K562 (cell line): ENCODE measurements at regions not wholly inside any gene's neighbourhood (a gene's known extent, or its start where the extent isn't known, plus 50 kb on each side); places are given as distances from the start of the nearest gene placed in this dataset.
A peak's percentile ranks its signal among the peaks of the same experiment; 100 is the strongest.

Experiments used
- ATAC-seq: fragments of 200-7000 bp; cut with Tn5 transposase; 3 replicates; pipeline ENCODE4 v1.9.1; 2020; ENCODE audit warnings: moderate library complexity
- BruUV-seq: library from RNA; stranded (reverse); fragments of 400-500 nt; replicated peaks from 2 replicates; lab custom pipeline; 2021; lab: Mats Ljungman, UMichigan
- CTCF ChIA-PET: fragments of 300-600 bp; formaldehyde crosslinking; extraction: SDS; loops from one replicate; lab custom pipeline; 2021; ENCODE audit warnings: low intra/inter-chr PET ratio; lab: Yijun Ruan, JAX
- POLR2A ChIA-PET: fragments of 300-600, 350-650 bp; sonication (Branson Sonifier 250); formaldehyde crosslinking; extraction: SDS; loops from one replicate; lab custom pipeline; 2021; ENCODE audit warnings: antibody characterized with exemption, inconsistent platforms; lab: Yijun Ruan, JAX
- DNase-seq, 4 experiments: peaks; one replicate each; pipeline versions ENCODE4 v3.0.0 to v3.0.0-alpha.2; 2011 to 2018; ENCODE audit warnings: low spot score in 3 of 4, mixed read lengths in 3 of 4; ENCODE audit errors: extremely low read depth in 1 of 4
- FAIRE-seq: peaks from 2 replicates; lab custom pipeline; 2011; peaks lifted over from hg19 to GRCh38; lab: Jason Lieb, UNC
- H2AFZ ChIP-seq: 2 replicates; pipeline ENCODE4 v1.6.0; 2011; ENCODE audit warnings: low read depth, low read length, control low read depth, inconsistent platforms
- H3K27ac ChIP-seq: fragments of 200-600 bp; 3 replicates; pipeline ENCODE4 v1.8.0; 2011; ENCODE audit warnings: low read depth, mild to moderate bottlenecking, control low read depth, inconsistent platforms, low read length, moderate library complexity, mixed read lengths; ENCODE audit errors: extremely low read depth
- H3K27me3 ChIP-seq, 2 experiments: fragments of 300-600 bp in 1 of 2; 2 replicates in 1 of 2; 3 replicates in 1 of 2; pipeline versions ENCODE4 v1.6.0 to v1.8.0; 2011; ENCODE audit warnings: inconsistent platforms in 2 of 2, low read length in 2 of 2, mild to moderate bottlenecking in 1 of 2, mixed read lengths in 1 of 2, moderate library complexity in 1 of 2; ENCODE audit not compliant: control insufficient read depth in 2 of 2, insufficient read depth in 2 of 2
- H3K36me3 ChIP-seq: fragments of 300-600 bp; 3 replicates; pipeline ENCODE4 v1.8.0; 2011; ENCODE audit warnings: mild to moderate bottlenecking, low read length, inconsistent platforms; ENCODE audit not compliant: control insufficient read depth, insufficient read depth
- H3K4me1 ChIP-seq, 2 experiments: fragments of 200-600 bp in 1 of 2; replicated peaks in 1 of 2; 2 replicates in 1 of 2; 3 replicates in 1 of 2; pipeline versions ENCODE4 v1.5.1 to v1.8.0; 2011; ENCODE audit warnings: inconsistent platforms in 2 of 2, low read length in 2 of 2, mild to moderate bottlenecking in 1 of 2, mixed read lengths in 1 of 2, moderate library complexity in 1 of 2; ENCODE audit not compliant: control insufficient read depth in 2 of 2, insufficient read depth in 2 of 2
- H3K4me2 ChIP-seq: 2 replicates; pipeline ENCODE4 v1.6.1; 2011; ENCODE audit warnings: low read length, control low read depth, inconsistent platforms, mixed read lengths; ENCODE audit not compliant: insufficient read depth
- H3K4me3 ChIP-seq: fragments of 200-600 bp; sonication (generic), shearing (Covaris generic); 2 replicates; pipeline ENCODE4 v1.5.1; 2016; ENCODE audit warnings: control low read depth, inconsistent platforms
- H3K79me2 ChIP-seq: fragments of 200-600 bp; 3 replicates; pipeline ENCODE4 v1.8.0; 2011; ENCODE audit warnings: low read length, inconsistent platforms; ENCODE audit not compliant: control insufficient read depth, insufficient read depth
- H3K9ac ChIP-seq, 2 experiments: 2 replicates each; pipeline versions ENCODE4 v1.6.0 to v1.6.1; 2011; ENCODE audit warnings: low read depth in 2 of 2, low read length in 2 of 2, control low read depth in 1 of 2, inconsistent platforms in 1 of 2, mild to moderate bottlenecking in 1 of 2, mixed read lengths in 1 of 2; ENCODE audit not compliant: insufficient read depth in 1 of 2
- H3K9me1 ChIP-seq: one replicate; pipeline ENCODE4 v1.6.0; 2011; ENCODE audit warnings: inconsistent platforms, mild to moderate bottlenecking, low read length, moderate library complexity; ENCODE audit not compliant: control insufficient read depth, insufficient read depth
- H3K9me3 ChIP-seq: replicated peaks from 2 replicates; pipeline ENCODE4 v1.5.1; 2011; ENCODE audit warnings: low read depth, low read length, inconsistent platforms; ENCODE audit not compliant: control insufficient read depth, insufficient read depth
- H4K20me1 ChIP-seq: replicated peaks from 2 replicates; pipeline ENCODE4 v1.6.1; 2011; ENCODE audit warnings: low read length, inconsistent platforms, mixed read lengths; ENCODE audit not compliant: control insufficient read depth, insufficient read depth
- ATF7 ChIP-seq: fragments of 450-650 bp; IDR thresholded peaks from 2 replicates; pipeline ENCODE4 v1.7.1; 2014; ENCODE audit warnings: mild to moderate bottlenecking, moderate library complexity
- BRD9 ChIP-seq: fragments of 450-650 bp; IDR thresholded peaks from 2 replicates; pipeline ENCODE4 v1.6.1; 2018; ENCODE audit warnings: low read depth; ENCODE audit not compliant: partially characterized antibody
- CEBPG ChIP-seq, 3 experiments: fragments of 200-800 bp in 1 of 3; sonication (Bioruptor generic) in 1 of 3; sonication (generic) in 1 of 3; formaldehyde crosslinking in 1 of 3; IDR thresholded peaks in 2 of 3; conservative IDR thresholded peaks in 1 of 3; 2 replicates each; pipeline versions ENCODE4 v1.6.1 to v1.8.0; 2016 to 2022; ENCODE audit warnings: missing compliant biosample characterization in 2 of 3, missing genetic modification characterization in 2 of 3, mild to moderate bottlenecking in 1 of 3, missing genetic modification reagents in 1 of 3
- ESRRB ChIP-seq: fragments of 250-450 bp; sonication (Bioruptor Pico); IDR thresholded peaks from 2 replicates; pipeline ENCODE4 v1.5.0; 2020; ENCODE audit warnings: mild to moderate bottlenecking, moderate library complexity, borderline replicate concordance
- EWSR1 ChIP-seq: fragments of 450-650 bp; IDR thresholded peaks from 2 replicates; pipeline ENCODE4 v1.6.1; 2018; ENCODE audit warnings: borderline replicate concordance, mild to moderate bottlenecking, low read depth, moderate library complexity; ENCODE audit not compliant: partially characterized antibody
- FOXK2 ChIP-seq, 2 experiments: fragments of 450-650 bp; IDR thresholded peaks in 1 of 2; conservative IDR thresholded peaks in 1 of 2; 2 replicates each; pipeline ENCODE4 v1.6.1; 2016; ENCODE audit warnings: low read depth in 2 of 2, mild to moderate bottlenecking in 1 of 2
- HCFC1 ChIP-seq: IDR thresholded peaks from 2 replicates; pipeline ENCODE4 v1.6.1; 2012; ENCODE audit warnings: low read depth, low read length, improper control_type of control experiment
- NCOA4 ChIP-seq: fragments of 450-650 bp; IDR thresholded peaks from 2 replicates; pipeline ENCODE4 v1.6.1; 2018; ENCODE audit warnings: mild to moderate bottlenecking; ENCODE audit not compliant: partially characterized antibody
- RBM25 ChIP-seq: fragments of 200-400 bp; formaldehyde crosslinking; IDR thresholded peaks from 2 replicates; pipeline ENCODE4 v1.6.1; 2018; ENCODE audit warnings: low read length, low read depth, moderate library complexity; ENCODE audit not compliant: severe bottlenecking
- SAFB ChIP-seq: fragments of 200-400 bp; formaldehyde crosslinking; IDR thresholded peaks from 2 replicates; pipeline ENCODE4 v1.6.1; 2017; ENCODE audit warnings: low read depth, low read length, borderline replicate concordance
- SP2 ChIP-seq: IDR thresholded peaks from 2 replicates; pipeline ENCODE4 v1.6.1; 2011; ENCODE audit warnings: mild to moderate bottlenecking, low read depth, low read length, moderate library complexity; ENCODE audit not compliant: poor library complexity, severe bottlenecking; ENCODE audit errors: extremely low read depth
- ZNF121 ChIP-seq: sonication (generic); formaldehyde crosslinking; conservative IDR thresholded peaks from 2 replicates; pipeline ENCODE4 v1.8.0; 2022; ENCODE audit warnings: missing genetic modification reagents
- WGBS: fragments of 100-300 bp; shearing (Covaris generic); methylation state at CpG from one replicate; pipeline ENCODE4 v1.1.6; 2016; ENCODE audit warnings: low coverage, mixed read lengths; ENCODE audit not compliant: insufficient coverage; ENCODE audit errors: missing lambda C conversion rate; 5-methylcytosine and 5-hydroxymethylcytosine counted together
- in situ Hi-C: fragments of 300-500 bp; cut with MboI; formaldehyde crosslinking; loops from 4 replicates; pipeline ENCODE4 v1.15.0; 2018; ENCODE audit warnings: inconsistent platforms, mixed read lengths
- intact Hi-C: fragments of 100-400 bp; cut with micrococcal nuclease; formaldehyde crosslinking; loops from 2 replicates; pipeline ENCODE4 v1.14.2; 2022
- TF ChIP-seq, protein P1 (sequence below): conservative IDR thresholded peaks from 2 replicates; pipeline ENCODE4 v1.6.1; 2011; ENCODE audit warnings: low read depth, mild to moderate bottlenecking, low read length; ENCODE audit not compliant: control insufficient read depth
- TF ChIP-seq, protein P2 (sequence below): fragments of 450-650 bp; formaldehyde crosslinking; IDR thresholded peaks from 2 replicates; pipeline ENCODE4 v1.4.0; 2022; ENCODE audit warnings: mild to moderate bottlenecking, moderate library complexity
- TF ChIP-seq, protein P3 (sequence below): fragments of 450-650 bp; formaldehyde crosslinking; IDR thresholded peaks from 2 replicates; pipeline ENCODE4 v1.4.0; 2020; ENCODE audit warnings: mild to moderate bottlenecking, mixed read lengths

DNA sequence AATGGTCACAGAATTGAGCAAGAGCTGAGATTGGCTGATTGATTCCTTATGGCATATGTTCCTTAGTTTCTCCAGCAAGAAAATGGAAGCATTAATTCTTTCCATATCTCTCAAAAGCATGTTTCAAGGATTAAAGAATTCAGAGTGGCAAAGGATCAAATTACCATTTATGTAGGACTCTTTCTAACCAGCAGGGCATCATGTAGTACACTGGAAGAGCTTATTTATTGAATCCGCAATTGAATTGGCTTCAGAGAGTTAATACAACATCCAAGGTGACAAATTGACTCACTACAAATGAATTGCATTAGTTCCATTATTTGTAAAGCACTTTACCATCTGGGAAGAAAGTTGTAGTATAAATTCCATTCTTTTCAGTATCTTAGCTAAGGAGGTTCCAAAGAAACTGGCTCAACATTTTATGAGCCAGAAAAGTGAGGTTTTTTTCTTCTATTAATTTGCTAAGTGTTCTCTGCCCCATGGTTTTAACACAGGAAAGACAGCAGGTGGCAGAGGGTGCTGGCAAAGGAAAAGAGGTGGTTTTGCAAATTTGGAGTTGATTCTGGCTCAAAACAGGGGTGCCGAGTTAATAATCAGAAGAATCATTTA lies 409.9 kb downstream of the MTX2 start (continued):
- TF ChIP-seq SAFB (no peak), HCFC1 (no peak), RBM25 (no peak)

DNA sequence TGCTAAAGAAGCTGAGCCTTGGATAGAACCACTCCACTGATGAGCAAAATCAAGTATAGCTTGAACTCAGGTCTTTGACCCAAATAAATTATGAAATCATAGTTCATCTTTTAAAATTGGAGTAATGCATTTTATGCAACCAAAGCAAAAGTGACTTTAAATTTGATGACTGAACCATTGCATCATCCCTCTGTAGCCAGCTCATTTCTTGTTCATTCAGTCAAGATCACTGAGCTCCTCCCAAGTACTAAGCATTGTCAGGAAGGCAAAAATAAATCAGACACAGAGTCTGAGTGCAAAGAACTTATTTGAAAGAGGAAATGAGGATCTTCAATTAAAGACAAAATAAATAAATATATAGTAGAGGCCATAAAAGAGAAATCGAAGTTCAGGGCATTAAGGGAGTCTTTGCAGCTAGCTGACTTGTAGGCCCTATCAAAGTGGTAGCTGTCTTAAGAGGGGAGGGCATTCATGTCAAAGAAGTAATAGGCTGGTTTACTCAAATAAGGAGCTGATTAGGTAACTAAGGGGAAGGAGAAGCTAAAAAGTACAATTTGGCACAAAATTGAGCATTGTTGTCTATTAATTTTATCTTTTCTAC lies 411.8 kb downstream of the MTX2 start:
- POLR2A ChIA-PET: interaction anchor here (1.0 to 1.7 kb wide), 2 partner anchors 14 to 16 kb away, joined by 3 to 6 read pairs; no protein-coding TSS in a partner anchor
- BruUV-seq: no TSS peak
- no peaks in the 10 kb centered on the region for H3K27me3 ChIP-seq
- intact Hi-C loops: no loop called here
- CTCF ChIA-PET: no interaction called here
- H3K9me1 ChIP-seq: no peaks in the 10 kb centered on the region
- no peak overlapping the region for H3K27ac ChIP-seq
- no peaks in the 10 kb centered on the region for H3K79me2 ChIP-seq
- FAIRE-seq (no peak), ATAC-seq (no peak), DNase-seq (no peak)
- H3K4me3 ChIP-seq: no peak overlapping the region
- no peak overlapping the region for H2AFZ ChIP-seq
- WGBS: 3% methylated on average over 1 of the region's 1 CpG
- in situ Hi-C loops: no loop called here
- H3K9ac ChIP-seq: no peak overlapping the region
- H3K9me3 ChIP-seq: no peaks in the 10 kb centered on the region
- no peaks in the 10 kb centered on the region for H4K20me1 ChIP-seq
- H3K4me1 ChIP-seq: no peaks in the 10 kb centered on the region
- no peaks in the 10 kb centered on the region for H3K36me3 ChIP-seq
- no peak overlapping the region for H3K4me2 ChIP-seq
- TF ChIP-seq, protein P1, sequence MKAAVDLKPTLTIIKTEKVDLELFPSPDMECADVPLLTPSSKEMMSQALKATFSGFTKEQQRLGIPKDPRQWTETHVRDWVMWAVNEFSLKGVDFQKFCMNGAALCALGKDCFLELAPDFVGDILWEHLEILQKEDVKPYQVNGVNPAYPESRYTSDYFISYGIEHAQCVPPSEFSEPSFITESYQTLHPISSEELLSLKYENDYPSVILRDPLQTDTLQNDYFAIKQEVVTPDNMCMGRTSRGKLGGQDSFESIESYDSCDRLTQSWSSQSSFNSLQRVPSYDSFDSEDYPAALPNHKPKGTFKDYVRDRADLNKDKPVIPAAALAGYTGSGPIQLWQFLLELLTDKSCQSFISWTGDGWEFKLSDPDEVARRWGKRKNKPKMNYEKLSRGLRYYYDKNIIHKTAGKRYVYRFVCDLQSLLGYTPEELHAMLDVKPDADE: no peak
- TF ChIP-seq CEBPG (CRISPR knock-in tag; IDR thresholded peaks at IDR 0.05): no peak
- peak; percentile 91 to 92 for TF ChIP-seq CEBPG (tag; conservative IDR thresholded peaks at IDR 0.05 in 1 of 2, IDR thresholded peaks at IDR 0.05 in 1 of 2)
- TF ChIP-seq NCOA4: no peak
- peak; percentile 35; the same call in 1 of the 2 replicates for TF ChIP-seq ATF7
- TF ChIP-seq FOXK2 (conservative IDR thresholded peaks at IDR 0.05 in 1 of 2, IDR thresholded peaks at IDR 0.05 in 1 of 2; ENCODE audit: low read depth in 2 of 2): no peak
- TF ChIP-seq EWSR1: no peak
- TF ChIP-seq, protein P2, sequence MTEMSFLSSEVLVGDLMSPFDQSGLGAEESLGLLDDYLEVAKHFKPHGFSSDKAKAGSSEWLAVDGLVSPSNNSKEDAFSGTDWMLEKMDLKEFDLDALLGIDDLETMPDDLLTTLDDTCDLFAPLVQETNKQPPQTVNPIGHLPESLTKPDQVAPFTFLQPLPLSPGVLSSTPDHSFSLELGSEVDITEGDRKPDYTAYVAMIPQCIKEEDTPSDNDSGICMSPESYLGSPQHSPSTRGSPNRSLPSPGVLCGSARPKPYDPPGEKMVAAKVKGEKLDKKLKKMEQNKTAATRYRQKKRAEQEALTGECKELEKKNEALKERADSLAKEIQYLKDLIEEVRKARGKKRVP (CRISPR knock-in tag): peak; percentile 76
- TF ChIP-seq, protein P3, sequence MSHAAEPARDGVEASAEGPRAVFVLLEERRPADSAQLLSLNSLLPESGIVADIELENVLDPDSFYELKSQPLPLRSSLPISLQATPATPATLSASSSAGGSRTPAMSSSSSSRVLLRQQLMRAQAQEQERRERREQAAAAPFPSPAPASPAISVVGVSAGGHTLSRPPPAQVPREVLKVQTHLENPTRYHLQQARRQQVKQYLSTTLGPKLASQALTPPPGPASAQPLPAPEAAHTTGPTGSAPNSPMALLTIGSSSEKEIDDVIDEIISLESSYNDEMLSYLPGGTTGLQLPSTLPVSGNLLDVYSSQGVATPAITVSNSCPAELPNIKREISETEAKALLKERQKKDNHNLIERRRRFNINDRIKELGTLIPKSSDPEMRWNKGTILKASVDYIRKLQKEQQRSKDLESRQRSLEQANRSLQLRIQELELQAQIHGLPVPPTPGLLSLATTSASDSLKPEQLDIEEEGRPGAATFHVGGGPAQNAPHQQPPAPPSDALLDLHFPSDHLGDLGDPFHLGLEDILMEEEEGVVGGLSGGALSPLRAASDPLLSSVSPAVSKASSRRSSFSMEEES (CRISPR knock-in tag): no peak
- TF ChIP-seq SP2: no peak
- no peak for TF ChIP-seq ESRRB (CRISPR knock-in tag)
- no peak for TF ChIP-seq ZNF121 (CRISPR knock-in tag)
- no peak for TF ChIP-seq BRD9
